PC-9 (cell line): ENCODE measurements at regions not wholly inside any gene's neighbourhood (a gene's known extent, or its start where the extent isn't known, plus 50 kb on each side); places are given as distances from the start of the nearest gene placed in this dataset.
"Not testable (repeated sequence)": the region's sequence is repeated elsewhere in the genome, so short reads cannot be mapped to it uniquely, and the experiment has no call there.

Experiments
- BruUV-seq: library from RNA; stranded (reverse); fragments of 400-500 nt; replicated peaks from 2 replicates; lab custom pipeline; 2021; lab: Mats Ljungman, UMichigan
- CTCF ChIA-PET: fragments of 300-600 bp; sonication (Branson Sonifier 250); formaldehyde crosslinking; loops from one replicate; lab custom pipeline; 2022; ENCODE audit warnings: antibody characterized with exemption; lab: Charles Lee
- POLR2A ChIA-PET: fragments of 300-600 bp; sonication (Branson Sonifier 250); formaldehyde crosslinking; loops from one replicate; lab custom pipeline; 2022; ENCODE audit warnings: antibody characterized with exemption; ENCODE audit not compliant: unreplicated experiment; lab: Charles Lee
- DNase-seq, 2 experiments: peaks; one replicate each; pipeline versions ENCODE4 v3.0.0 to v3.0.0-alpha.2; 2015 to 2022; ENCODE audit warnings: mixed read lengths in 1 of 2
- H2AFZ ChIP-seq: fragments of 200-600 bp; sonication (generic); 2 replicates; pipeline ENCODE4 v1.8.1; 2017; ENCODE audit warnings: antibody characterized with exemption
- H3F3A ChIP-seq: fragments of 200-600 bp; sonication (generic); 2 replicates; pipeline ENCODE4 v1.8.1; 2017; ENCODE audit warnings: antibody characterized with exemption, mild to moderate bottlenecking, low read depth; ENCODE audit not compliant: insufficient read depth
- H3K27ac ChIP-seq: fragments of 200-600 bp; sonication (generic); 2 replicates; pipeline ENCODE4 v1.6.1; 2016; ENCODE audit warnings: mixed run types
- H3K27me3 ChIP-seq: fragments of 200-600 bp; sonication (generic); 2 replicates; pipeline ENCODE4 v1.6.1; 2016; ENCODE audit warnings: low read depth, mixed run types; ENCODE audit not compliant: insufficient read depth
- H3K36me3 ChIP-seq: fragments of 200-600 bp; sonication (generic); 2 replicates; pipeline ENCODE4 v1.6.1; 2016; ENCODE audit warnings: low read depth, mixed run types
- H3K4me1 ChIP-seq: fragments of 200-600 bp; sonication (generic); replicated peaks from 2 replicates; pipeline ENCODE4 v1.6.1; 2016; ENCODE audit warnings: mixed run types; ENCODE audit not compliant: insufficient read depth
- H3K4me2 ChIP-seq: fragments of 200-600 bp; sonication (generic); 2 replicates; pipeline ENCODE4 v1.6.1; 2017; ENCODE audit warnings: mixed run types
- H3K4me3 ChIP-seq: fragments of 200-600 bp; sonication (generic); 2 replicates; pipeline ENCODE4 v1.6.1; 2016; ENCODE audit warnings: mixed run types
- H3K79me2 ChIP-seq: fragments of 200-600 bp; sonication (generic); 2 replicates; pipeline ENCODE4 v1.6.1; 2017; ENCODE audit warnings: low read depth, mixed run types
- H3K9me2 ChIP-seq: fragments of 200-600 bp; sonication (generic); 2 replicates; pipeline ENCODE4 v1.8.1; 2017; ENCODE audit warnings: mild to moderate bottlenecking; ENCODE audit not compliant: insufficient read depth
- H3K9me3 ChIP-seq: fragments of 200-600 bp; sonication (generic); 2 replicates; pipeline ENCODE4 v1.8.1; 2016; ENCODE audit warnings: low read depth; ENCODE audit not compliant: insufficient read depth
- H4K20me1 ChIP-seq: fragments of 200-600 bp; sonication (generic); 2 replicates; pipeline ENCODE4 v1.8.1; 2017; ENCODE audit not compliant: insufficient read depth
- CTCF ChIP-seq: fragments of 200-600 bp; sonication (generic); conservative IDR thresholded peaks from 2 replicates; pipeline ENCODE4 v1.6.1; 2017; ENCODE audit warnings: mixed run types, antibody characterized with exemption, mild to moderate bottlenecking, moderate library complexity
- EZH2 ChIP-seq: fragments of 200-600 bp; sonication (generic); IDR thresholded peaks from 2 replicates; pipeline ENCODE4 v1.8.0; 2017; ENCODE audit warnings: antibody characterized with exemption, low read depth
- intact Hi-C: fragments of 100-400 bp; cut with micrococcal nuclease; formaldehyde crosslinking; loops from one replicate; pipeline ENCODE4 v1.10.0; 2022; ENCODE audit not compliant: unreplicated experiment

GRCh38 chr6:74713941-74714340, 491.9 kb downstream of the COL12A1 start:
- Histone ChIP-seq H3K36me3 (no peaks in the 10 kb centered on the region), H3F3A (no peaks in the 10 kb centered on the region), H3K4me2 (no peak overlapping the region), H3K9me3 (no peaks in the 10 kb centered on the region; the same call in 1 of the 2 replicates), H3K27me3 (no peaks in the 10 kb centered on the region), H2AFZ (no peak overlapping the region), H3K9me2 (no peaks in the 10 kb centered on the region), H3K79me2 (no peaks in the 10 kb centered on the region), H3K4me1 (no peaks in the 10 kb centered on the region), H3K4me3 (no peak overlapping the region), H4K20me1 (no peaks in the 10 kb centered on the region), H3K27ac (no peak overlapping the region)
- TF ChIP-seq CTCF (no peak), EZH2 (no peak)
- ChIA-PET CTCF (no interaction called here), POLR2A (interaction anchor here (0.7 kb wide), 1 partner anchor 17 kb away, joined by 6 read pairs; no protein-coding TSS in a partner anchor)
- no TSS peak for BruUV-seq
- no peak for DNase-seq
- intact Hi-C loops: no loop called here

GRCh38 chr6:74705451-74705850, 500.4 kb downstream of the COL12A1 start:
- no peaks in the 10 kb centered on the region for H3K36me3 ChIP-seq
- H3K4me3 ChIP-seq: no peak overlapping the region
- TF ChIP-seq CTCF: no peak
- no peak for TF ChIP-seq EZH2
- ChIA-PET CTCF (interaction anchor here (0.6 kb wide), 1 partner anchor 1374 kb away, joined by 3 read pairs; no protein-coding TSS in a partner anchor), POLR2A (no interaction called here)
- H4K20me1 ChIP-seq: no peaks in the 10 kb centered on the region
- BruUV-seq: no TSS peak
- no peak overlapping the region for H3K4me2 ChIP-seq
- no peak overlapping the region for H2AFZ ChIP-seq
- H3K9me3 ChIP-seq: no peaks in the 10 kb centered on the region
- intact Hi-C loops: no loop called here
- no peaks in the 10 kb centered on the region for H3F3A ChIP-seq
- no peak overlapping the region for H3K27ac ChIP-seq
- no peaks in the 10 kb centered on the region for H3K79me2 ChIP-seq
- H3K9me2 ChIP-seq: no peaks in the 10 kb centered on the region
- no peaks in the 10 kb centered on the region for H3K4me1 ChIP-seq
- no peaks in the 10 kb centered on the region for H3K27me3 ChIP-seq
- no peak for DNase-seq

GRCh38 chr6:74704540-74704939, 501.3 kb downstream of the COL12A1 start:
- H3K9me3 ChIP-seq, H3K27me3 ChIP-seq, H3F3A ChIP-seq, H3K27ac ChIP-seq, H3K4me3 ChIP-seq, POLR2A ChIA-PET, H3K79me2 ChIP-seq, H2AFZ ChIP-seq, H3K4me2 ChIP-seq, H4K20me1 ChIP-seq, H3K4me1 ChIP-seq, H3K9me2 ChIP-seq, DNase-seq, BruUV-seq, CTCF ChIA-PET, H3K36me3 ChIP-seq, intact Hi-C loops: not testable (repeated sequence)

- Histone ChIP-seq H3K4me3 (no peak overlapping the region), H3K9me2 (no peaks in the 10 kb centered on the region), H3K9me3 (no peaks in the 10 kb centered on the region), H2AFZ (no peak overlapping the region), H3F3A (no peaks in the 10 kb centered on the region), H3K4me2 (no peak overlapping the region), H4K20me1 (no peaks in the 10 kb centered on the region), H3K27me3 (no peaks in the 10 kb centered on the region), H3K4me1 (no peaks in the 10 kb centered on the region), H3K36me3 (no peaks in the 10 kb centered on the region), H3K79me2 (no peaks in the 10 kb centered on the region), H3K27ac (no peak overlapping the region)
- ChIA-PET POLR2A (no interaction called here), CTCF (no interaction called here)
- intact Hi-C loops: no loop called here
- DNase-seq: no peak
- no TSS peak for BruUV-seq
- no peak for TF ChIP-seq CTCF
- no peak for TF ChIP-seq EZH2
Measured at GRCh38 chr6:74690365-74690764, 515.5 kb downstream of the COL12A1 start.
